ENCODE measurements at regions not wholly inside any gene's neighbourhood (a gene's known extent, or its start where the extent isn't known, plus 50 kb on each side); places are given as distances from the start of the nearest gene placed in this dataset.
"Not testable (repeated sequence)": the region's sequence is repeated elsewhere in the genome, so short reads cannot be mapped to it uniquely, and the experiment has no call there.

DNA sequence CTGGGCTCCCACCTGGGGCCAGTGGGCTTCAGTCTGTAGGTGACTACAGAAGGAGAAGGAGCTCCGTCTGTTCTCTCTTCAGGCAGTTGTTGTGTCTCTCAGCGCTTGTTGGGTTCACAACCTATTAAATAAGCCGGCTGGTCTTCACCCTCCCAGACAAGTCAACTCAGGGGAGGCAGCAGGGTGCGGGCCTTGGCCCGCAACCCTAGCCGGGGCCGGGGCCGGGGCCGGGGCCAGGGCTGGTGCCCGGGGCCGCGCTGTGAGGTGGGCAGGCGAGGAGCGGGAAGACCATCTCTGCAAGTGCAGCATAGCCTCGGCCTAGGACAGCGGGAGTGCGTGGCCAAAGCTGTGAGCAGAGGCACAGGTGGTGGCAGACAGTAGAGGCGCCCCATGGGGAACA, 95.1 kb upstream of the PTPN20 start:
- TF ChIP-seq, protein P1, sequence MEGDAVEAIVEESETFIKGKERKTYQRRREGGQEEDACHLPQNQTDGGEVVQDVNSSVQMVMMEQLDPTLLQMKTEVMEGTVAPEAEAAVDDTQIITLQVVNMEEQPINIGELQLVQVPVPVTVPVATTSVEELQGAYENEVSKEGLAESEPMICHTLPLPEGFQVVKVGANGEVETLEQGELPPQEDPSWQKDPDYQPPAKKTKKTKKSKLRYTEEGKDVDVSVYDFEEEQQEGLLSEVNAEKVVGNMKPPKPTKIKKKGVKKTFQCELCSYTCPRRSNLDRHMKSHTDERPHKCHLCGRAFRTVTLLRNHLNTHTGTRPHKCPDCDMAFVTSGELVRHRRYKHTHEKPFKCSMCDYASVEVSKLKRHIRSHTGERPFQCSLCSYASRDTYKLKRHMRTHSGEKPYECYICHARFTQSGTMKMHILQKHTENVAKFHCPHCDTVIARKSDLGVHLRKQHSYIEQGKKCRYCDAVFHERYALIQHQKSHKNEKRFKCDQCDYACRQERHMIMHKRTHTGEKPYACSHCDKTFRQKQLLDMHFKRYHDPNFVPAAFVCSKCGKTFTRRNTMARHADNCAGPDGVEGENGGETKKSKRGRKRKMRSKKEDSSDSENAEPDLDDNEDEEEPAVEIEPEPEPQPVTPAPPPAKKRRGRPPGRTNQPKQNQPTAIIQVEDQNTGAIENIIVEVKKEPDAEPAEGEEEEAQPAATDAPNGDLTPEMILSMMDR (conservative IDR thresholded peaks at IDR 0.05): not testable (repeated sequence)
- TF ChIP-seq EZH2 (IDR thresholded peaks at IDR 0.05; ENCODE audit: low read depth): not testable (repeated sequence)
